ENCODE measurements at regions not wholly inside any gene's neighbourhood (a gene's known extent, or its start where the extent isn't known, plus 50 kb on each side); places are given as distances from the start of the nearest gene placed in this dataset.

- TF ChIP-seq ZNF462 (CRISPR knock-in tag; IDR thresholded peaks at IDR 0.05) (no peak), EZH2 (IDR thresholded peaks at IDR 0.05; ENCODE audit: low read depth, unreplicated experiment) (no peak), ETS1 (IDR thresholded peaks at IDR 0.05) (no peak), STAT1 (IDR thresholded peaks at IDR 0.05; ENCODE audit: unreplicated experiment) (no peak), CREB1 (CRISPR knock-in tag; IDR thresholded peaks at IDR 0.05; ENCODE audit: low read depth) (no peak), NANOG (IDR thresholded peaks at IDR 0.05; ENCODE audit: borderline replicate concordance) (no peak)
Observed at GRCh38 chr2:151153601-151154000, 108.1 kb downstream of the RBM43 start (continued).

GRCh38 chr2:151150331-151151320 is 111.0 kb downstream of the RBM43 start:
- H3F3A ChIP-seq (replicated peaks; ENCODE audit: low read depth) = no peaks in the 10 kb centered on the region
- H3K79me2 ChIP-seq (replicated peaks; ENCODE audit: insufficient read depth) = no peaks in the 10 kb centered on the region
- no peaks in the 10 kb centered on the region for H3K36me3 ChIP-seq (ENCODE audit: insufficient read depth)
- H3K27me3 ChIP-seq (ENCODE audit: insufficient read depth) = no peaks in the 10 kb centered on the region
- H3K4me3 ChIP-seq = no peak overlapping the region
- no peaks in the 10 kb centered on the region for H4K20me1 ChIP-seq (replicated peaks; ENCODE audit: insufficient read depth)
- no peaks in the 10 kb centered on the region for H3K4me1 ChIP-seq (ENCODE audit: insufficient read depth)
- no peak overlapping the region for H3K4me2 ChIP-seq
- peaks cover 3% of the 10 kb centered on the region; the same call in 1 of the 2 replicates for H3K9me2 ChIP-seq (ENCODE audit: insufficient read depth)
- DNase-seq (ENCODE audit: low spot score) = no peak
- H3K27me3 Mint-ChIP-seq (ENCODE audit: insufficient read depth, low read depth, poor library complexity) = peaks cover 2% of the 10 kb centered on the region
- no peak overlapping the region for H3K27ac Mint-ChIP-seq
- no peak for ATAC-seq
- no peaks in the 10 kb centered on the region for H3K9me3 Mint-ChIP-seq
- H3K4me1 Mint-ChIP-seq = peaks cover 8% of the 10 kb centered on the region; the same call in 2 of the 3 replicates
- peak overlapping the region; percentile 75 for H2AFZ ChIP-seq
- no peaks in the 10 kb centered on the region for H3K36me3 Mint-ChIP-seq (ENCODE audit: low read depth)
- no peak overlapping the region for H3K4me3 Mint-ChIP-seq
- no peak overlapping the region for H3K27ac ChIP-seq (ENCODE audit: low read depth)
- TF ChIP-seq ZNF462 (CRISPR knock-in tag; IDR thresholded peaks at IDR 0.05) (no peak), POLR2AphosphoS5 (IDR thresholded peaks at IDR 0.05; ENCODE audit: low read depth) (no peak)

Measured in GM23338 (cell line).